ENCODE measurements at regions not wholly inside any gene's neighbourhood (a gene's known extent, or its start where the extent isn't known, plus 50 kb on each side); places are given as distances from the start of the nearest gene placed in this dataset.

GRCh38 chr7:54392935-54393334 lies 149.2 kb upstream of the VSTM2A start:
- no peaks in the 10 kb centered on the region for H3K27me3 ChIP-seq
- no peak overlapping the region for H3K27ac ChIP-seq
- DNase-seq: no peak
- H3K9me3 ChIP-seq (replicated peaks in 1 of 3): no peaks in the 10 kb centered on the region
- WGBS, 4 donors: 60 to 74% (median 63%) methylated on average over 2 of the region's 2 CpGs
- TF ChIP-seq POLR2A (IDR thresholded peaks at IDR 0.05) (no peak), CTCF (IDR thresholded peaks at IDR 0.05) (no peak)
- H3K36me3 ChIP-seq (replicated peaks in 1 of 2): no peaks in the 10 kb centered on the region
- H3K4me1 ChIP-seq (replicated peaks in 1 of 2): no peaks in the 10 kb centered on the region
- intact Hi-C loops (cut with DNase I): no loop called here
- no peak overlapping the region for H3K4me3 ChIP-seq

GRCh38 chr7:54394834-54395233 lies 147.3 kb upstream of the VSTM2A start:
- Histone ChIP-seq H3K4me3 (no peak overlapping the region), H3K36me3 (replicated peaks in 1 of 2) (no peaks in the 10 kb centered on the region), H3K27ac (no peak overlapping the region), H3K4me1 (replicated peaks in 1 of 2) (no peaks in the 10 kb centered on the region), H3K27me3 (no peaks in the 10 kb centered on the region), H3K9me3 (replicated peaks in 1 of 3) (no peaks in the 10 kb centered on the region)
- TF ChIP-seq CTCF (IDR thresholded peaks at IDR 0.05): no peak
- TF ChIP-seq POLR2A (IDR thresholded peaks at IDR 0.05): no peak
- no peak for DNase-seq
- WGBS, 4 donors: 76 to 88% (median 84%) methylated on average over 4 of the region's 4 CpGs
- intact Hi-C loops (cut with DNase I): no loop called here

- TF ChIP-seq POLR2A (IDR thresholded peaks at IDR 0.05): no peak
- no peak for DNase-seq
These were observed 144.2 kb upstream of the VSTM2A start for GRCh38 chr7:54397836-54398612.

GRCh38 chr7:54398863-54399262 lies 143.3 kb upstream of the VSTM2A start:
- TF ChIP-seq CTCF (IDR thresholded peaks at IDR 0.05): no peak
- TF ChIP-seq POLR2A (IDR thresholded peaks at IDR 0.05): no peak
- no peaks in the 10 kb centered on the region for H3K36me3 ChIP-seq (replicated peaks in 1 of 2)
- no peak for DNase-seq
- H3K4me1 ChIP-seq (replicated peaks in 1 of 2): no peaks in the 10 kb centered on the region
- intact Hi-C loops (cut with DNase I): no loop called here
- no peaks in the 10 kb centered on the region for H3K9me3 ChIP-seq (replicated peaks in 1 of 3)
- no peaks in the 10 kb centered on the region for H3K27me3 ChIP-seq
- no peak overlapping the region for H3K27ac ChIP-seq
- no peak overlapping the region for H3K4me3 ChIP-seq
- WGBS, 4 donors: 77 to 87% (median 80%) methylated on average over 5 of the region's 5 CpGs

More at GRCh38 chr7:54397836-54398612, 144.2 kb upstream of the VSTM2A start:
- no peak overlapping the region for H3K27ac ChIP-seq
- no peaks in the 10 kb centered on the region for H3K27me3 ChIP-seq
- H3K36me3 ChIP-seq (replicated peaks in 1 of 2): no peaks in the 10 kb centered on the region
- H3K9me3 ChIP-seq (replicated peaks in 1 of 3): no peaks in the 10 kb centered on the region
- no peaks in the 10 kb centered on the region for H3K4me1 ChIP-seq (replicated peaks in 1 of 2)
- intact Hi-C loops (cut with DNase I): no loop called here
- 84 to 90% (median 88%) methylated on average over 6 of the region's 6 CpGs for WGBS, 4 donors
- no peak overlapping the region for H3K4me3 ChIP-seq

- no peaks in the 10 kb centered on the region for H3K4me1 ChIP-seq (replicated peaks in 1 of 2)
- DNase-seq: no peak
- H3K27me3 ChIP-seq: no peaks in the 10 kb centered on the region
- 71 to 100% (median 80%) methylated on average over 1 to 3 of the region's 3 CpGs; no CpG with 5 or more reads in 1 of the 4 donors for WGBS, 4 donors
- H3K9me3 ChIP-seq (replicated peaks in 1 of 3): peaks cover 0 to 6% (median 0%) of the 10 kb centered on the region in 3 donors
- TF ChIP-seq CTCF (IDR thresholded peaks at IDR 0.05): no peak
- no peak for TF ChIP-seq POLR2A (IDR thresholded peaks at IDR 0.05)
- no peak overlapping the region for H3K27ac ChIP-seq
- intact Hi-C loops (cut with DNase I): no loop called here
- H3K36me3 ChIP-seq (replicated peaks in 1 of 2): no peaks in the 10 kb centered on the region
- H3K4me3 ChIP-seq: no peak overlapping the region
These were observed 132.3 kb upstream of the VSTM2A start for GRCh38 chr7:54409917-54410316.

Measured in adrenal gland (tissue), 9 donors.